ENCODE measurements at regions not wholly inside any gene's neighbourhood (a gene's known extent, or its start where the extent isn't known, plus 50 kb on each side); places are given as distances from the start of the nearest gene placed in this dataset.

DNA sequence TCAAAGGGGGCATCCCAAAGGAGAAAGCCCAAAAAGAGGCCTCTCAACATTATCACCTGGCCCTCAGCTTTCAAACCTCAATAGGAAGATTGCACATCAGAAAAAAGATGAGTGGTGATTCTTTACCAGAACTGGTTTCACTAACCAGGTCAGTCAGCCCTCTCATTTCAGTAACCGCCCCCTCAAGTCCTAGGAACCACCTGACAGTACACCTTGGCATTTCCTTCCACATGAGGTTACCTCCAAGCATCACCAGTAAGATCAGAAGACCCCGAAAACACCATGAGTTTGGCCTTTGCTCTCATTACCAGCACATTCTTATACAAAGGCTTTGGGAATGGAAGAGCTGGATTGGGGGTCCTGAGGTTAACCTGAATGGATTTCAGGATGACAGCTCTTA, 200.5 kb downstream of the SUCLA2 start:
- Histone ChIP-seq H3K36me3 (ENCODE audit: low read length) (no peaks in the 10 kb centered on the region), H3F3A (ENCODE audit: insufficient read depth) (no peaks in the 10 kb centered on the region)

DNA sequence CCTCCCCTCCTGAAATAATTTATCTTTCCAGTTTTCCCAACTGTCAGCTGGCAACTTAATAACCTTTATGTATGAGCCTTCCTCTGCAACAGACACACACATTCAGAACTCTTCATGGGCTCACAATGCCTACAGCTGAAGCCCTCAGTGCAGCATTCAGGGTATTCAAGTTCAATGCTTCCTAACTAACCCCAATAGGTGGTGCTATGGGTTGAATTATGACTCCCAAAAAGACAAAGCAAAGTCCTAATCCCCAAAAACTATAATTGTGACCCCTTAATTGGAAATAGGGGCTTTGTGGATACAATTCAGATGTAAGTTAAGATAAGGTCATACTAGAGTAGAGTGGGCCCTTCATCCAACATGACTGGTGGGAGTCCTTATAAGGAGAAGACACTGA, 202.2 kb downstream of the SUCLA2 start:
- Histone ChIP-seq H3K4me2 (ENCODE audit: low read depth, low read length, poor library complexity, severe bottlenecking) (no peak overlapping the region), H3K9me2 (replicated peaks; ENCODE audit: insufficient read depth, low read length) (no peaks in the 10 kb centered on the region), H3K79me2 (ENCODE audit: insufficient read depth, low read length) (no peaks in the 10 kb centered on the region)

More for the DNA sequence above, 200.5 kb downstream of the SUCLA2 start:
- TF ChIP-seq, protein P1, sequence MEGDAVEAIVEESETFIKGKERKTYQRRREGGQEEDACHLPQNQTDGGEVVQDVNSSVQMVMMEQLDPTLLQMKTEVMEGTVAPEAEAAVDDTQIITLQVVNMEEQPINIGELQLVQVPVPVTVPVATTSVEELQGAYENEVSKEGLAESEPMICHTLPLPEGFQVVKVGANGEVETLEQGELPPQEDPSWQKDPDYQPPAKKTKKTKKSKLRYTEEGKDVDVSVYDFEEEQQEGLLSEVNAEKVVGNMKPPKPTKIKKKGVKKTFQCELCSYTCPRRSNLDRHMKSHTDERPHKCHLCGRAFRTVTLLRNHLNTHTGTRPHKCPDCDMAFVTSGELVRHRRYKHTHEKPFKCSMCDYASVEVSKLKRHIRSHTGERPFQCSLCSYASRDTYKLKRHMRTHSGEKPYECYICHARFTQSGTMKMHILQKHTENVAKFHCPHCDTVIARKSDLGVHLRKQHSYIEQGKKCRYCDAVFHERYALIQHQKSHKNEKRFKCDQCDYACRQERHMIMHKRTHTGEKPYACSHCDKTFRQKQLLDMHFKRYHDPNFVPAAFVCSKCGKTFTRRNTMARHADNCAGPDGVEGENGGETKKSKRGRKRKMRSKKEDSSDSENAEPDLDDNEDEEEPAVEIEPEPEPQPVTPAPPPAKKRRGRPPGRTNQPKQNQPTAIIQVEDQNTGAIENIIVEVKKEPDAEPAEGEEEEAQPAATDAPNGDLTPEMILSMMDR (IDR thresholded peaks at IDR 0.05; ENCODE audit: insufficient read depth, low read length, poor library complexity, severe bottlenecking): no peak
- TF ChIP-seq EZH2phosphoT487 (conservative IDR thresholded peaks at IDR 0.05; ENCODE audit: low read length): no peak
- H3K27ac ChIP-seq (ENCODE audit: low read depth, low read length): no peak overlapping the region
- H4K20me1 ChIP-seq (ENCODE audit: low read depth, low read length): no peaks in the 10 kb centered on the region
- no peaks in the 10 kb centered on the region for H3K27me3 ChIP-seq (ENCODE audit: low read length)
- H3K4me2 ChIP-seq (ENCODE audit: low read depth, low read length, poor library complexity, severe bottlenecking): no peak overlapping the region
- H3K9ac ChIP-seq (ENCODE audit: low read length): no peak overlapping the region
- H2AFZ ChIP-seq (ENCODE audit: low read depth, low read length, severe bottlenecking): no peak overlapping the region
- H3K4me3 ChIP-seq (ENCODE audit: insufficient read depth, low read length, poor library complexity, severe bottlenecking): no peak overlapping the region
- no peaks in the 10 kb centered on the region for H3K9me3 ChIP-seq (ENCODE audit: insufficient read depth, low read length)
- H3K9me2 ChIP-seq (replicated peaks; ENCODE audit: insufficient read depth, low read length): no peaks in the 10 kb centered on the region
- H3K79me2 ChIP-seq (ENCODE audit: insufficient read depth, low read length): no peaks in the 10 kb centered on the region

DNA sequence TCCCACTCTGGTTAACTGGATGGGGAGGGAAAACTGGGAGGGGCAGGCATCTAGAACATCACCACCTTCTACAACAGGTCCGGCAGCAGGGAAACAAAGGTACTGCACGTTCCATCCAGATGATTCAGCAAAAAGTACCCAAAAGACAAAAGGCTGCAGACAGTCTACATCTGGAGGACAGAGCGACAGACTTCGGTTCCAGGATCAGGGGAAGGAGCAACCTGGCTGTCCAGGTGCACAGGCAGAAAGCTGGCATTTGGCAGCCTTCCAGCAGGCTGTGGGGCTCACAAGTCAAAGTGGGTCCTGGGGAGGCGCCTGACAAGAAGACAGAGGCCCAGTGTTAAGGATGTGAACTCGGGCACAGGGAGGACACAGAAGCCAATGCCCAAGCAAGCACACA, 202.9 kb downstream of the SUCLA2 start:
- Histone ChIP-seq H3K79me2 (ENCODE audit: insufficient read depth, low read length) (no peaks in the 10 kb centered on the region), H2AFZ (ENCODE audit: low read depth, low read length, severe bottlenecking) (no peak overlapping the region), H3K9ac (ENCODE audit: low read length) (no peak overlapping the region), H3F3A (ENCODE audit: insufficient read depth) (no peaks in the 10 kb centered on the region), H3K36me3 (ENCODE audit: low read length) (no peaks in the 10 kb centered on the region), H3K9me3 (ENCODE audit: insufficient read depth, low read length) (no peaks in the 10 kb centered on the region), H4K20me1 (ENCODE audit: low read depth, low read length) (no peaks in the 10 kb centered on the region), H3K4me2 (ENCODE audit: low read depth, low read length, poor library complexity, severe bottlenecking) (no peak overlapping the region), H3K27ac (ENCODE audit: low read depth, low read length) (no peak overlapping the region), H3K27me3 (ENCODE audit: low read length) (no peaks in the 10 kb centered on the region), H3K9me2 (replicated peaks; ENCODE audit: insufficient read depth, low read length) (no peaks in the 10 kb centered on the region), H3K4me3 (ENCODE audit: insufficient read depth, low read length, poor library complexity, severe bottlenecking) (no peak overlapping the region)
- TF ChIP-seq, protein P1 (IDR thresholded peaks at IDR 0.05; ENCODE audit: insufficient read depth, low read length, poor library complexity, severe bottlenecking): no peak
- no peak for TF ChIP-seq EZH2phosphoT487 (conservative IDR thresholded peaks at IDR 0.05; ENCODE audit: low read length)

More for the DNA sequence above, 202.2 kb downstream of the SUCLA2 start:
- Histone ChIP-seq H3K9ac (ENCODE audit: low read length) (no peak overlapping the region), H4K20me1 (ENCODE audit: low read depth, low read length) (no peaks in the 10 kb centered on the region), H2AFZ (ENCODE audit: low read depth, low read length, severe bottlenecking) (no peak overlapping the region), H3K4me3 (ENCODE audit: insufficient read depth, low read length, poor library complexity, severe bottlenecking) (no peak overlapping the region), H3K36me3 (ENCODE audit: low read length) (no peaks in the 10 kb centered on the region), H3K9me3 (ENCODE audit: insufficient read depth, low read length) (no peaks in the 10 kb centered on the region), H3K27ac (ENCODE audit: low read depth, low read length) (no peak overlapping the region), H3F3A (ENCODE audit: insufficient read depth) (no peaks in the 10 kb centered on the region), H3K27me3 (ENCODE audit: low read length) (no peaks in the 10 kb centered on the region)
- TF ChIP-seq, protein P1 (IDR thresholded peaks at IDR 0.05; ENCODE audit: insufficient read depth, low read length, poor library complexity, severe bottlenecking): peak; percentile 17
- no peak for TF ChIP-seq EZH2phosphoT487 (conservative IDR thresholded peaks at IDR 0.05; ENCODE audit: low read length)
